HG02763 (cell line): ENCODE measurements at regions not wholly inside any gene's neighbourhood (a gene's known extent, or its start where the extent isn't known, plus 50 kb on each side); places are given as distances from the start of the nearest gene placed in this dataset.
"Not testable (repeated sequence)": the region's sequence is repeated elsewhere in the genome, so short reads cannot be mapped to it uniquely, and the experiment has no call there.

Experiments
- ATAC-seq: cut with Tn5 transposase; IDR thresholded peaks from one replicate; pipeline ENCODE4 v1.9.1; 2021; ENCODE audit warnings: mild to moderate bottlenecking, moderate library complexity; ENCODE audit not compliant: unreplicated experiment

DNA sequence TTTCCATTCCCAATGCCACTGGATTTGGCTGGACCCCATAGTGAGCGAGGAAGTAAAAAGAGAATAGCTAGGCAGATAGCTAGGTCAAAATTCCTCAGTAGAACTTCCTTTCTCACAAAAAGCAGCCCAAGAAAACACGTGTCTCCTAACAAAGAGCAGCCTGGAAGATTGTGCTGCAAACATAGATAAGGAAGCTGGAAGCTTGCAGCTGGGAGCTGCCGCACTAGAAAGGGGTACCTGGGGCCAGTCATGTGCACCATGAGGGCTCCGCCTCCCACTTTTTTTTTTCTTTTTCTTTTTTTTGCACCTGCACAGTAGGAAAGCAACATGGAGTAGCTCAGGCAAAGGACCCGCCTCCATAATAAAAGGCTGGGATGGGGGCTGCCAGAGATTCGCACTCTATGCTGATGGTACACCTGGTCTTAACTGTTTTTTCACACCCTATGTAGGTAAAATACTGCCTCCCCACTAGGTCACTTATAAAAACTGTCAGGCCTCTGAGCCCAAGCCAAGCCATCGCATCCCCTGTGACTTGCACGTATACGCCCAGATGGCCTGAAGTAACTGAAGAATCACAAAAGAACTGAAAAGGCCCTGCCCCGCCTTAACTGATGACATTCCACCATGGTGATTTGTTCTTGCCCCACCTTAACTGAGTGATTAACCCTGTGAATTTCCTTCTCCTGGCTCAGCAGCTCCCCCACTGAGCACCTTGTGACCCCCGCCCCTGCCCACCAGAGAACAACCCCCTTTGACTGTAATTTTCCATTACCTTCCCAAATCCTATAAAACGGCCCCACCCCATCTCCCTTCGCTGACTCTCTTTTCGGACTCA is 521.6 kb downstream of the IRS2 start:
- ATAC-seq: not testable (repeated sequence)

DNA sequence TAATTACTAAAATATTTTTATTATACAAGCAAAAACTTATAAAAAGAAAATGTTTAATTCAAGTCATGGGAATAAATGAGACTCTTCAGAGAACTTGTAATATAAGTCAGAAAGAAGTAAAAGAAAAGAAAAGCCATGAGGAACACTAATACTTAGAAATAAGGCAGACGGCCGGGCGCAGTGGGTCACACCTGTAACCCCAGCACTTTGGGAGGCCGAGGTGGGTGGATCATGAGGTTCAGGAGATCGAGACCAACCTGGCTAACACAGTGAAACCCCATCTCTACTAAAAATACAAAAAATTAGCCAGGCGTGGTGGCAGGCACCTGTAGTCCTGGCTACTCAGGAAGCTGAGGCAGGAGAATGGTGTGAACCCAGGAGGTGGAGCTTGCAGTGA is 528.6 kb downstream of the IRS2 start:
- not testable (repeated sequence) for ATAC-seq
